SK-N-DZ (cell line): ENCODE measurements at regions not wholly inside any gene's neighbourhood (a gene's known extent, or its start where the extent isn't known, plus 50 kb on each side); places are given as distances from the start of the nearest gene placed in this dataset.
"Not testable (repeated sequence)": the region's sequence is repeated elsewhere in the genome, so short reads cannot be mapped to it uniquely, and the experiment has no call there.

Experiments used
- DNase-seq: peaks from one replicate; pipeline ENCODE4 v3.0.0-alpha.2; 2015; ENCODE audit warnings: low spot score

- DNase-seq, result no peak
Observed at GRCh38 chr4:141290771-141291170, 70.1 kb downstream of the ZNF330 start.

- DNase-seq, result no peak
Observed at GRCh38 chr4:141294306-141294705, 73.6 kb downstream of the ZNF330 start.

- DNase-seq, result no peak
Observed at GRCh38 chr4:141301216-141301615, 80.5 kb downstream of the ZNF330 start.

GRCh38 chr4:141302924-141303323 is 82.2 kb downstream of the ZNF330 start:
- DNase-seq, result no peak

GRCh38 chr4:141304346-141304745 is 83.7 kb downstream of the ZNF330 start:
- DNase-seq, result no peak

GRCh38 chr4:141306331-141306730 is 85.6 kb downstream of the ZNF330 start:
- no peak for DNase-seq

- peak; percentile 69 for DNase-seq
Observed at GRCh38 chr4:141307241-141307689, 86.6 kb downstream of the ZNF330 start.

- no peak for DNase-seq
Observed at GRCh38 chr4:141309874-141310273, 89.2 kb downstream of the ZNF330 start.

- no peak for DNase-seq
Observed at GRCh38 chr4:141311246-141312204, 90.8 kb downstream of the ZNF330 start.

GRCh38 chr4:141314627-141315026 is 93.9 kb downstream of the ZNF330 start:
- DNase-seq, result no peak

GRCh38 chr4:141328560-141329173 is 108.0 kb downstream of the ZNF330 start:
- DNase-seq, result no peak

- DNase-seq, result no peak
Observed at GRCh38 chr4:141329174-141329569, 108.5 kb downstream of the ZNF330 start.

- no peak for DNase-seq
Observed at GRCh38 chr4:141330616-141331015, 109.9 kb downstream of the ZNF330 start.

GRCh38 chr4:141331534-141332358 is 111.1 kb downstream of the ZNF330 start:
- no peak for DNase-seq

GRCh38 chr4:141332359-141333181 is 111.9 kb downstream of the ZNF330 start:
- DNase-seq, result not testable (repeated sequence)

- DNase-seq, result not testable (repeated sequence)
Observed at GRCh38 chr4:141333456-141334230, 112.9 kb downstream of the ZNF330 start.

- no peak for DNase-seq
Observed at GRCh38 chr4:141335166-141335565, 114.5 kb downstream of the ZNF330 start.

- no peak for DNase-seq
Observed at GRCh38 chr4:141338238-141338637, 117.5 kb downstream of the ZNF330 start.

- no peak for DNase-seq
Observed at GRCh38 chr4:141339391-141339790, 118.7 kb downstream of the ZNF330 start.

- no peak for DNase-seq
Observed at GRCh38 chr4:141339966-141340365, 119.3 kb downstream of the ZNF330 start.
